ENCODE measurements at regions not wholly inside any gene's neighbourhood (a gene's known extent, or its start where the extent isn't known, plus 50 kb on each side); places are given as distances from the start of the nearest gene placed in this dataset.
"Not testable (repeated sequence)": the region's sequence is repeated elsewhere in the genome, so short reads cannot be mapped to it uniquely, and the experiment has no call there.

DNA sequence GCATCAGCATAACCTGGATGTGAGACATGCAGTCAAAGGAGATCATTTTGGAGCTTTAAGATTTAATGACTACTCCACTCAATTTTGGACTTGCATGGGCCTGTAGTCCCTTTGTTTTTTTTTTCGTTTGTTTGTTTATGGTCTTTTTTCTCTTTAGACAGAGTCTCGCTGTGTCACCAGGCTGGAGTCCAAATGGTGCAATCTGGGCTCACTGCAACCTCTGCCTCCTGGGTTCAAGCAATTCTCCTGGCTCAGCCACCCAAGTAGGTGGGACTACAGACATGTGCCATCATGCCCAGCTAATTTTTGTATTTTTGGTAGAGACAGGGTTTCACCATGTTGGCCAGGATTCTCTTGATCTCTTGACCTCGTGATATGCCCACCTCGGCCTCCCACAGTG, 673.8 kb downstream of the CDH9 start:
- TF ChIP-seq POLR2A, CTCF (IDR thresholded peaks at IDR 0.05): not testable (repeated sequence)

Measured in gastroesophageal sphincter (tissue), 3 donors.